OCI-LY7 (cell line): ENCODE measurements at regions not wholly inside any gene's neighbourhood (a gene's known extent, or its start where the extent isn't known, plus 50 kb on each side); places are given as distances from the start of the nearest gene placed in this dataset.

ENCODE experiments used
- BruUV-seq: library from RNA; stranded (reverse); fragments of 400-500 nt; replicated peaks from 2 replicates; lab custom pipeline; 2021; lab: Mats Ljungman, UMichigan
- CTCF ChIA-PET: fragments of 300-600 bp; sonication (Branson Sonifier 250); formaldehyde crosslinking; loops from one replicate; lab custom pipeline; 2022; ENCODE audit warnings: antibody characterized with exemption; ENCODE audit not compliant: unreplicated experiment; lab: Charles Lee
- POLR2A ChIA-PET: fragments of 300-600 bp; sonication (Branson Sonifier 250); formaldehyde crosslinking; loops from one replicate; lab custom pipeline; 2022; ENCODE audit warnings: antibody characterized with exemption; lab: Charles Lee
- DNase-seq: peaks from one replicate; pipeline ENCODE4 v3.0.0-alpha.2; 2015; ENCODE audit warnings: low spot score
- H2AFZ ChIP-seq: fragments of 200-600 bp; sonication (generic), shearing (Covaris generic); 2 replicates; pipeline ENCODE4 v1.6.1; 2014; ENCODE audit warnings: mild to moderate bottlenecking, antibody characterized with exemption, low read length, moderate library complexity
- H3K27ac ChIP-seq: fragments of 200-600 bp; sonication (generic); 2 replicates; pipeline ENCODE4 v1.5.1; 2014; ENCODE audit warnings: mixed run types, low read depth, mild to moderate bottlenecking, moderate library complexity, low read length, inconsistent platforms; ENCODE audit not compliant: poor library complexity, severe bottlenecking
- H3K36me3 ChIP-seq: fragments of 200-600 bp; sonication (generic); 2 replicates; pipeline ENCODE4 v1.6.1; 2014; ENCODE audit warnings: mild to moderate bottlenecking, antibody characterized with exemption, low read length, moderate library complexity, mixed read lengths; ENCODE audit not compliant: insufficient read depth
- H3K4me1 ChIP-seq: fragments of 200-600 bp; sonication (generic); 2 replicates; pipeline ENCODE4 v1.5.1; 2014; ENCODE audit warnings: mild to moderate bottlenecking, low read length; ENCODE audit not compliant: insufficient read depth, poor library complexity, severe bottlenecking
- H3K4me2 ChIP-seq: fragments of 200-600 bp; sonication (generic); 2 replicates; pipeline ENCODE4 v1.6.1; 2014; ENCODE audit warnings: mild to moderate bottlenecking, low read length
- H3K4me3 ChIP-seq: fragments of 200-600 bp; sonication (generic); 2 replicates; pipeline ENCODE4 v1.5.1; 2014; ENCODE audit warnings: mild to moderate bottlenecking, low read depth, low read length; ENCODE audit not compliant: poor library complexity, severe bottlenecking
- H3K79me2 ChIP-seq: fragments of 200-600 bp; sonication (generic); 2 replicates; pipeline ENCODE4 v1.6.1; 2016; ENCODE audit warnings: low read depth, mild to moderate bottlenecking, low read length, moderate library complexity, mixed read lengths; ENCODE audit not compliant: insufficient read depth
- H3K9me2 ChIP-seq: fragments of 200-600 bp; sonication (generic); 2 replicates; pipeline ENCODE4 v1.6.1; 2016; ENCODE audit warnings: mild to moderate bottlenecking, low read length, mixed read lengths; ENCODE audit not compliant: insufficient read depth
- H3K9me3 ChIP-seq: fragments of 200-600 bp; sonication (generic); 2 replicates; pipeline ENCODE4 v1.6.1; 2014; ENCODE audit warnings: mild to moderate bottlenecking, mixed run types, low read length, mixed read lengths
- H4K20me1 ChIP-seq: fragments of 200-600 bp; sonication (generic); 2 replicates; pipeline ENCODE4 v1.6.1; 2014; ENCODE audit warnings: mild to moderate bottlenecking, antibody characterized with exemption, low read length, moderate library complexity, mixed read lengths; ENCODE audit not compliant: insufficient read depth
- CTCF ChIP-seq: fragments of 200-600 bp; sonication (generic); conservative IDR thresholded peaks from 2 replicates; pipeline ENCODE4 v1.5.1; 2014; ENCODE audit warnings: mild to moderate bottlenecking, antibody characterized with exemption, low read length, moderate library complexity, mixed read lengths
- EZH2phosphoT487 ChIP-seq: fragments of 200-600 bp; sonication (generic); IDR thresholded peaks from 2 replicates; pipeline ENCODE4 v1.6.1; 2018; ENCODE audit warnings: low read depth, borderline replicate concordance, mild to moderate bottlenecking, mixed run types, antibody characterized with exemption, low read length, moderate library complexity, mixed read lengths
- intact Hi-C: fragments of 100-400 bp; cut with micrococcal nuclease; formaldehyde crosslinking; loops from one replicate; pipeline ENCODE4 v1.10.0; 2022; ENCODE audit not compliant: unreplicated experiment

DNA sequence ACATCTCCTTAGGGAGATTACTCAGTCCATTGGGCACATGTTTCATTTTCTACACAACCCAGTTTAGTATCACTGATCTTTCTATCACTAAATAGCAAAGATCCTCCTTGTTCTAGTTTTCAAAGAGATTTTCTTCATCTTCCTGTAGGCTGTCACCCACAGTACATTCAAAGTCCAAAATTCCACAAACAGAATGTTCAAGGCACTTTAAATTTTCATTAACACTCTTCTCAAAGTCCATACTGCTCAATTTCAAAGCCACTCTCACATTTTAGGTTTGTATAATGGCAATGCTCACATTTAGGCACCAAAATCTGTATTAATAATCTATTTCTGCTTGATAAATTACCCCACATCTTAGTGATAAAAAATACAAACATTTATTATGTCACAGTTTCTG lies 152.8 kb downstream of the FSIP2 start:
- H3K4me3 ChIP-seq: no peak overlapping the region
- CTCF ChIA-PET: no interaction called here
- TF ChIP-seq EZH2phosphoT487 (no peak), CTCF (no peak)
- DNase-seq: no peak
- no peaks in the 10 kb centered on the region for H3K4me1 ChIP-seq
- H3K36me3 ChIP-seq: no peaks in the 10 kb centered on the region
- no peaks in the 10 kb centered on the region for H3K9me3 ChIP-seq
- no TSS peak for BruUV-seq
- H3K4me2 ChIP-seq: no peak overlapping the region
- H3K9me2 ChIP-seq: no peaks in the 10 kb centered on the region
- H3K79me2 ChIP-seq: no peaks in the 10 kb centered on the region
- POLR2A ChIA-PET: interaction anchor here (0.6 to 1.5 kb wide), 3 partner anchors 21 to 459 kb away, joined by 3 read pairs; no protein-coding TSS in a partner anchor
- intact Hi-C loops: no loop called here
- H4K20me1 ChIP-seq: no peaks in the 10 kb centered on the region
- no peak overlapping the region for H3K27ac ChIP-seq
- no peak overlapping the region for H2AFZ ChIP-seq

DNA sequence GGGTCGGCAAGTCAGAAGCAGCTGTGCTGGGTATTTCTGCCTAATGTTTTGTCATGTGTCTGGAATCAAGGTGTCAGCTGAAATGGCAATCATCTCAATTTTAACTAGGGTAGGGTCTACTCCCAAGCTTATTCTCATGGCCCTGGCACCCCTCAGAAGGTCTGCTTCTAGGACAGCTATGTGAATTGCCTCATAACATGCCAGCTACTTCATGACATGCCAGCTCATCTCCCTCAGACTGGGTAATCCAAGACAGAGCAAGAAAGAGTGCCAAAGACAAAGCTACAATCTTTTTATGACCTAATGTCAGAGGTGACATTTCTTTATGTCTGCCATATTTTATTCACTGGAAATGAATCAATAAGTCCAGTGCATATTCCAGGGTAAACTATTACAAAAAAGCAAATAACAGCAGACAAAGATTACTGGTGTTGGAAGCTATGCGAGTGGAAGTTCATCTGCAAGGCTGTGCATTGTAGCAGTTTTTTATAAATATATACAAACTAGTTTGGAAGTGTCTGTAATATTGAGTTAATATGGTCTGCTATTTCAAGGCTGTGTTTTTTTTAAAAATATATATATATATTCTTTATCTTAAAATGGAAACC lies 153.3 kb downstream of the FSIP2 start:
- Histone ChIP-seq H3K4me1 (no peaks in the 10 kb centered on the region), H3K4me3 (no peak overlapping the region), H3K9me2 (no peaks in the 10 kb centered on the region), H2AFZ (no peak overlapping the region), H3K9me3 (no peaks in the 10 kb centered on the region), H3K79me2 (no peaks in the 10 kb centered on the region), H3K4me2 (no peak overlapping the region), H4K20me1 (no peaks in the 10 kb centered on the region), H3K36me3 (no peaks in the 10 kb centered on the region), H3K27ac (no peak overlapping the region)
- intact Hi-C loops: no loop called here
- ChIA-PET CTCF (no interaction called here), POLR2A (interaction anchor here (0.6 to 1.5 kb wide), 3 partner anchors 21 to 459 kb away, joined by 3 read pairs; no protein-coding TSS in a partner anchor)
- BruUV-seq: no TSS peak
- DNase-seq: no peak
- TF ChIP-seq EZH2phosphoT487 (no peak), CTCF (no peak)

- no peaks in the 10 kb centered on the region for H3K4me1 ChIP-seq
- H3K4me2 ChIP-seq: no peak overlapping the region
- POLR2A ChIA-PET: interaction anchor here (1.5 kb wide), 1 partner anchor 20 kb away, joined by 3 read pairs; no protein-coding TSS in a partner anchor
- TF ChIP-seq EZH2phosphoT487 (no peak), CTCF (no peak)
- H4K20me1 ChIP-seq: no peaks in the 10 kb centered on the region
- DNase-seq: no peak
- no TSS peak for BruUV-seq
- H3K9me2 ChIP-seq: no peaks in the 10 kb centered on the region
- H3K4me3 ChIP-seq: no peak overlapping the region
- intact Hi-C loops: no loop called here
- CTCF ChIA-PET: no interaction called here
- H3K9me3 ChIP-seq: no peaks in the 10 kb centered on the region
- no peak overlapping the region for H3K27ac ChIP-seq
- H3K79me2 ChIP-seq: no peaks in the 10 kb centered on the region
- no peaks in the 10 kb centered on the region for H3K36me3 ChIP-seq
- H2AFZ ChIP-seq: no peak overlapping the region
These were observed 153.9 kb downstream of the FSIP2 start for GRCh38 chr2:185892484-185892883.
